ENCODE measurements at regions not wholly inside any gene's neighbourhood (a gene's known extent, or its start where the extent isn't known, plus 50 kb on each side); places are given as distances from the start of the nearest gene placed in this dataset.
A peak's percentile ranks its signal among the peaks of the same experiment; 100 is the strongest.

GRCh38 chr15:60243769-60244168 is 154.0 kb downstream of the ANXA2 start:
- H3K9me3 Mint-ChIP-seq, result peaks cover 21% of the 10 kb centered on the region
- no peaks in the 10 kb centered on the region for H3K36me3 Mint-ChIP-seq
- no peak for DNase-seq (ENCODE audit: low spot score in 2 of 2, unreplicated experiment in 2 of 2)
- H3K27me3 Mint-ChIP-seq (ENCODE audit: low read depth), result peaks cover 48% of the 10 kb centered on the region
- peak overlapping the region; percentile 68 for H3K27ac Mint-ChIP-seq
- H3K4me3 Mint-ChIP-seq, result no peak overlapping the region
- peaks cover 12% of the 10 kb centered on the region for H3K4me1 Mint-ChIP-seq
- TF ChIP-seq, protein P1, sequence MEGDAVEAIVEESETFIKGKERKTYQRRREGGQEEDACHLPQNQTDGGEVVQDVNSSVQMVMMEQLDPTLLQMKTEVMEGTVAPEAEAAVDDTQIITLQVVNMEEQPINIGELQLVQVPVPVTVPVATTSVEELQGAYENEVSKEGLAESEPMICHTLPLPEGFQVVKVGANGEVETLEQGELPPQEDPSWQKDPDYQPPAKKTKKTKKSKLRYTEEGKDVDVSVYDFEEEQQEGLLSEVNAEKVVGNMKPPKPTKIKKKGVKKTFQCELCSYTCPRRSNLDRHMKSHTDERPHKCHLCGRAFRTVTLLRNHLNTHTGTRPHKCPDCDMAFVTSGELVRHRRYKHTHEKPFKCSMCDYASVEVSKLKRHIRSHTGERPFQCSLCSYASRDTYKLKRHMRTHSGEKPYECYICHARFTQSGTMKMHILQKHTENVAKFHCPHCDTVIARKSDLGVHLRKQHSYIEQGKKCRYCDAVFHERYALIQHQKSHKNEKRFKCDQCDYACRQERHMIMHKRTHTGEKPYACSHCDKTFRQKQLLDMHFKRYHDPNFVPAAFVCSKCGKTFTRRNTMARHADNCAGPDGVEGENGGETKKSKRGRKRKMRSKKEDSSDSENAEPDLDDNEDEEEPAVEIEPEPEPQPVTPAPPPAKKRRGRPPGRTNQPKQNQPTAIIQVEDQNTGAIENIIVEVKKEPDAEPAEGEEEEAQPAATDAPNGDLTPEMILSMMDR (IDR thresholded peaks at IDR 0.05; ENCODE audit: unreplicated experiment), result no peak

- Mint-ChIP-seq H3K36me3 (no peaks in the 10 kb centered on the region), H3K9me3 (peaks cover 21% of the 10 kb centered on the region), H3K27me3 (ENCODE audit: low read depth) (peaks cover 46% of the 10 kb centered on the region), H3K4me1 (peaks cover 12% of the 10 kb centered on the region), H3K4me3 (no peak overlapping the region), H3K27ac (no peak overlapping the region)
- DNase-seq (ENCODE audit: low spot score in 2 of 2, unreplicated experiment in 2 of 2), result no peak
- TF ChIP-seq, protein P1 (IDR thresholded peaks at IDR 0.05; ENCODE audit: unreplicated experiment), result no peak
Observed at GRCh38 chr15:60244813-60245212, 153.0 kb downstream of the ANXA2 start.

- no peaks in the 10 kb centered on the region for H3K36me3 Mint-ChIP-seq
- TF ChIP-seq, protein P1 (IDR thresholded peaks at IDR 0.05; ENCODE audit: unreplicated experiment), result no peak
- no peak overlapping the region for H3K4me3 Mint-ChIP-seq
- no peaks in the 10 kb centered on the region for H3K9me3 Mint-ChIP-seq
- H3K27ac Mint-ChIP-seq, result no peak overlapping the region
- no peak for DNase-seq (ENCODE audit: low spot score in 2 of 2, unreplicated experiment in 2 of 2)
- H3K4me1 Mint-ChIP-seq, result no peaks in the 10 kb centered on the region
- H3K27me3 Mint-ChIP-seq (ENCODE audit: low read depth), result peaks cover 48% of the 10 kb centered on the region
Observed at GRCh38 chr15:60250316-60250715, 147.5 kb downstream of the ANXA2 start.

- no peak overlapping the region for H3K27ac Mint-ChIP-seq
Observed at GRCh38 chr15:60251300-60252070, 146.3 kb downstream of the ANXA2 start.

GRCh38 chr15:60254416-60254815 is 143.4 kb downstream of the ANXA2 start:
- TF ChIP-seq, protein P1 (IDR thresholded peaks at IDR 0.05; ENCODE audit: unreplicated experiment), result no peak
- no peak for DNase-seq (ENCODE audit: low spot score in 2 of 2, unreplicated experiment in 2 of 2)
- H3K36me3 Mint-ChIP-seq, result no peaks in the 10 kb centered on the region
- H3K9me3 Mint-ChIP-seq, result no peaks in the 10 kb centered on the region
- H3K4me1 Mint-ChIP-seq, result no peaks in the 10 kb centered on the region
- H3K27me3 Mint-ChIP-seq (ENCODE audit: low read depth), result peaks cover 45% of the 10 kb centered on the region
- no peak overlapping the region for H3K27ac Mint-ChIP-seq
- no peak overlapping the region for H3K4me3 Mint-ChIP-seq

More at GRCh38 chr15:60251300-60252070, 146.3 kb downstream of the ANXA2 start:
- no peak for DNase-seq (ENCODE audit: low spot score in 2 of 2, unreplicated experiment in 2 of 2)
- H3K4me1 Mint-ChIP-seq, result no peaks in the 10 kb centered on the region
- TF ChIP-seq, protein P1 (IDR thresholded peaks at IDR 0.05; ENCODE audit: unreplicated experiment), result no peak
- no peaks in the 10 kb centered on the region for H3K9me3 Mint-ChIP-seq
- H3K36me3 Mint-ChIP-seq, result no peaks in the 10 kb centered on the region
- H3K4me3 Mint-ChIP-seq, result no peak overlapping the region
- peaks cover 42% of the 10 kb centered on the region for H3K27me3 Mint-ChIP-seq (ENCODE audit: low read depth)
